Stimulated activated CD4-positive, alpha-beta T cell treated with anti-CD3 and anti-CD28 coated beads, Interleukin-2, amount 100 ng/mL, for 24 hours (primary cell): ENCODE measurements at regions not wholly inside any gene's neighbourhood (a gene's known extent, or its start where the extent isn't known, plus 50 kb on each side); places are given as distances from the start of the nearest gene placed in this dataset.
"Not testable (repeated sequence)": the region's sequence is repeated elsewhere in the genome, so short reads cannot be mapped to it uniquely, and the experiment has no call there.

Experiments
- DNase-seq, 2 donors: peaks; one replicate each; pipeline ENCODE4 v3.0.0-alpha.2; 2020

DNA sequence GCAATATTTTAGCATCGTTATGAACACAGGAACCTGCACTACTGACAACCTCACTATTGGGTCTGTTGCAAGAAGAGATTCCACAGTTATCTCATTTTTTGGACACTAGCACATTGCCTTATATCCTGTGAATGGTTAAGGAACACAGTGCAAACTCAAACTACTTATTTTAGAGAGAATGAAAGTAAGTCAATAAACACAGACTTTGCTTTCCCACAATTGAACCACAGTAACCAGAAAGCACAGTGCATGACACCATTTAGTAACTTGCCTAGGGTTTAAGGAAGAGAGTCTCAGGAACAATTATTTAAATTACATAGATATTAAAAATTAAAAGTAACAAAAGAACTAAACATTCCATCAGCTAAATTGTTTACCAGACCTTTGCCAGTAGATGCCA, 468.8 kb downstream of the ZWINT start:
- no peak for DNase-seq

GRCh38 chr10:55881588-55881987, 479.5 kb downstream of the ZWINT start:
- DNase-seq: no peak

DNA sequence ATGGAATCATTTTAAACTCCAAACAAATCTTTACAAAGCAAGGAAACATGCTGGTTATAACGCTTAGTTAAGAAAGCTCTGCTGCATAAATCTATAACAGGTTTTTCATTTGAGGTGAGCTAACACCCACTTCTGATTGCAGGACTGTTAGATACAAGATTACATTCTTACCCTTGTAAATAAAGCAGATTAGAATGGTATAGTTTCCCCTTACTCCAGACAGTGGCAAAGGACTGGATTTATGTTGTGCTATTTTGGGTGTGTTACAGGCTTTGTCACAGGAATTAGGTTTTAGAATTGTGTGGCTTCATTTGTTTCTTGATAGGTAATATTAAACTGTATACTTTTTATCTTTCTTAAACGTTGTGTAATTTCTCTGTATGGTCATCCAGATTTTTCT, 487.6 kb downstream of the ZWINT start:
- no peak for DNase-seq

DNA sequence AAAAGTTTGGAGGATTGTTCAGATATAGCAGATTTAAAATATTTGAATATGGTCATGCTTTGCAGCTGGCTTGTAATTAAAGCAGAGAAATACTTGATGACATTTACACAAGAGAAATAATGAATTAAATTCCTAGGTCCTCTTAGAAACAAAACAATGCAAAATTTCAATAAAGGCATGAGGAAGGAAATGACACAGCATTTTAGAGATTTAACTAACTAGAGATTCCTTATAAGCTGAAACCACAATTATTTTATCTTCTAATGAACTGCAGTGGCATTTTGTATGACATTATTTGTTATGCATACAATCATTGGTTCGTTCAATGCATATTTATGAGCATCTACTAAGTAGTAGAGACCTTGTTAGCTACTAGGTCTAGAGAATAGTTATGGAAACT, 490.9 kb downstream of the ZWINT start:
- DNase-seq: no peak

GRCh38 chr10:55867848-55868247, 493.2 kb downstream of the ZWINT start:
- no peak for DNase-seq

DNA sequence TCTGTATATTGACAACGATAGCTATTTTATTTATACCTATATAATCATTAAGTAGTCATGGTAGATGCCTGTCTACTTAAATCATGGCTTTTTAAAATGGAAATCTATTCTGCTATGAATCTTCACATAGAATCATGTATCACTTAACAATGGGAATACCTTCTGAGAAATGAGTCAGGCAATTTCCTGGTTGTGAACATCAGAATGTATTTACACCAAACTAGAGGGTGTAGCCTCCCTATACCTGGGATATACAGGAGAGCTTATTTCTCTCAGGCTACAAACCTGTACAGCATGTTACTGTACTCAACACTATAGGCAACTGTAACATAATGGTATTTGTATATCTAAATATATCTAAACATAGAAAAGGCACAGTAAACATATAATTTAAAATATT, 502.3 kb downstream of the ZWINT start:
- DNase-seq: no peak

- no peak for DNase-seq
These were observed 508.2 kb downstream of the ZWINT start for GRCh38 chr10:55852900-55853299.

- DNase-seq: no peak
These were observed 523.8 kb downstream of the ZWINT start for GRCh38 chr10:55837273-55837672.

DNA sequence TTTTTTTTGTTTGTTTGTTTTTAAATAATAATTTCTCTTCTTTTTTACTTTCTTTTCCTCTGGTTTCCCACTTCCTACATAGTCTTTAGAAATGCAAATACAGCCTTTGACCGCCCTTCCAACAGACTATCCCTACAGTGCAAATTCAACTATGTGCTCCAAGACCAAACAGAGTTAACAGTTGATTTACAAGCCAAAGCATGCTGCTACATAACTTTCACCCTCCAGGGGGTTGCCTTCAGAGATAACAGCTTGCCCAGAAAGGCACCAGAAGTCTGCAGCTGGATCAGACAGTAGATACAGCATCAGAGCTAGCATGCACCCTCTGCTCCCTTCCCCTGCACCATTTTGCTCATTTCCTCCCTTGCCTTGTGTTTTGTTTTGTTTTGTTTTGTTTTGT, 539.0 kb downstream of the ZWINT start:
- DNase-seq: no peak

DNA sequence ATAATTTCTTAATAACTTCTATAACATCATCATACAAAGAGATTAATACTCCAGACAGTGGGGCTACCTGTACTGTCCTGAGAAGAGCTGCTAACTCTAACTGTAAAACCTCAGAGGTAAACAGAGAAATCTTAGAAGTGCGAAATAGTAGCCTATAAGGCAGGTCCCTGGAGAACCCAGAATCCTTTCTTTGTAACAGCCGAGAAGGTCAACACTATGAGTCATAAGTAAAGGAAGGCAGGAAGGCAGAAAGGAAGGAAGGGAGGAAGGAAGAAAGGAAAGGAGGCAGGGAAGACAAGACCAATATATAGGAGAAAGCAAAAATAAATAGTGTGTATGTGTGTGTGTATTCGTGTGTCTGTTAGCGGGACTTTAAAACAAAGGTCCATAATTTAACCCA, 540.6 kb downstream of the ZWINT start:
- no peak for DNase-seq

- DNase-seq: no peak
These were observed 541.0 kb downstream of the ZWINT start for GRCh38 chr10:55820071-55820470.

DNA sequence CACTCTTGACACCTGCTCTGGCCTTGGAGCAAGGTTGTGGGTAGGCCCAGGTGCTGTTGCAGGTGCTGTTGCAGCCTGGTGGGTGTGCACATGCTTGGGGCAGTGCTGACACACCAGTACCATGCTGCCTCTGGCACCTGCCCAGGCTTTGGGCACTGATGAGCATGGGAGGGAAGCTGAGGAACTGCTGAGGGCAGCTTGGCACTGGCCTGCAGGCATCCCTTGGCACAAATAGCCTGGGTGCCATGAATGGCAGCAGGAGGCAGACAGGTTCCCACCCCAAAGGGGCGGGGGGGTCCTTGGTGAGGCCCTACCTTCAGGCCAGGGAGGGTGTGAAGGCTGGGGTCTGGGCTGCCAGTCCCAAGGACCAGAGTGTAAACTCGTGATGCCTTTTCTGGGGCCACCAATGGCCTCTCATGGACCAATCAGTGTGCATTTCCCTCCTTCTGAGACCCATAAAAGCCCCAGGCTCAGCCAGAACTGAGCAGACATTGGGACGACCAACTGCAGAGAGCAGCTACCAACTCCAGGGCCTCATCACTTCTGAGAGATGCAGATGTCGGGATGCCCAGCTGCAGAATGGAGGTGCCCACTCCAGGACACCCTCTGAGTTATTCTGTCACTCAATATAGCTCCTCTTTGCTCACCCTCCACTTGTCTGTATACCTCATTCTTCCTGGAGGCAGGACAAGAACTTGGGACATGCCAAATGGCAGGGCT, 547.4 kb downstream of the ZWINT start:
- DNase-seq: no peak

DNA sequence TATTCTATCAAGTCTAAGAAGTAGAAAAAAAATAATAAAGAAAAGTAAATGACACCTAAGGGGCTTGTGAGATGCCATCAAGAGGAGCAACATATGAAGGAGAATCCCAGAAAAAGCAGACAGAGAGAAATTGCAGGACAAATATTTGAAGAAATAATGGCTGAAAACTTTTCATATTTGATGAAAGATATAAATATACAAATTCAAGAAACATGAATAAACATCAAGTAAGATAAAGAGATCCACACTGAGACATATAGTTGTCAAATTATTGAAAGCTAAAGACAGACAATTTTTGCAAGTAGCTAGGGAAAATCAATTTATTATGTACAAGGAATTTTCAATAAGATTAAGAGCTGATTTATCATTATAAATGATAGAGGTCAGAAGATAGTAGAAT, 558.0 kb downstream of the ZWINT start:
- DNase-seq: no peak

DNA sequence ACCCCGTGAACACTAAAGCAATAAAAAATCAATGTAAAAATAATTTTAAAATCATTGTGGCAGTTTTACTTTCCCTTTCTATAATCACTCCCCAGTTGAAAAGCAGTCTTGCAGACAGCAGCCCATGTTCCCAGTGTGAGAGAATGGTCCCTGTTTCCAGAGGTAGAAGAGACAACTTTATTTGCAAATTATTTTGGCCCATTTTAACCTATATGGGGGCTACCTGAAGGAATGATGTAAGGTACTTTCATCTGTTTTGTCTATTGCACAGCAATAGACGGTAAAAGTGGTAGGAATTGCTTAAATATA, 559.8 kb downstream of the ZWINT start:
- DNase-seq: no peak

DNA sequence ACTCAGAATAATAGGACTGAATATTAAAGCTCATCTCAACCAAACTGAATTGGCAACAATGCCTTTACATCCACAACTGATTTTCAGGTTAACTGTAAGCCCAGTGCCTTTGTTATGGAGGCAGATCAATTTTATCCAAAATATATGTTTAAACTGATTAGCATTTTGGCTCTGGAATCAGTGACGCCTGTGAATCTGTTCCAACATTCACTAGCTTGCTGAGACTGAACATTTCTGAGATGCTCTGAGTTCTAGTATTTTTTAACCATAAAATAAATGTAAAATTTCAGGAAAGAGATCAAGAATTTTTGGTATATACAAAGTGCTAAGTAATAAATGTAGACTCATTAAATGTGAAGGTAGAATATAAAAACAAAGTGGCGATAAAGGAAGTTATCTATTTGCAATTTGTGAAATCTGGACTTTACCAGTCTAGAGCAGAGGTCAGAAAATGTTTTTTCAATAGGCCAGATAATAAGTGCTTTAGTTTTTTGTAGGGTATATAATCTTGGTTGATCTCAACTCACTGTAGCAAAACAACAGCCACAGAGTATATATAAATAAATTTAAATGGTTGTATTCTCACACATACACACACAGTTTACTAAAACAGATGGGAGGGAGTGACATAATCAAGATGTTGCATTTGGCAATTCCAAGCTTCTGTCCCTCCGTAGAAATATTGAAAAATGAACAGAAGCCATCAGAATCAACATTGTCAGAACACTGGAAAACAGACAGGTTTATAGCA, 560.3 kb downstream of the ZWINT start:
- DNase-seq: no peak

GRCh38 chr10:55793024-55793423, 568.0 kb downstream of the ZWINT start:
- no peak for DNase-seq

GRCh38 chr10:55790276-55790675, 570.8 kb downstream of the ZWINT start:
- DNase-seq: not testable (repeated sequence)

- no peak for DNase-seq
These were observed 574.5 kb downstream of the ZWINT start for GRCh38 chr10:55786461-55787050.

DNA sequence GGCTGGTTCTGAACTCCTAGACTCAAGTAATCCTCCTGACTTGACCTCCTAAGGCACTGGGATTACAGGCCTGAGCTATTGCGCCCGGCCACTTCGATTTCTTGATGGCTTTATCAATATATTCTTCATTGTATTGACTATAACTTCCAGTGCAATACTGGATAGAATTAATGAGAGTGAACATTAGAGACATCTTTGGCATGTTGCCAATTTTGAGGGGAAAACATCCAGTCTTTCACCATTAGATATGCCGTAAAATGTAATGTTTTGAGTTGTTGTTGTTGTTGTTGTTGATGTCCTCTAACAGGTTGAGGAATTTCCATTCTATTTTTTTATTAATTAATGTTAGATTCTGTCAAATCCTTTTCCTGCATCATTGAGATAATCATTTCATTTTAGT, 578.9 kb downstream of the ZWINT start:
- no peak for DNase-seq

DNA sequence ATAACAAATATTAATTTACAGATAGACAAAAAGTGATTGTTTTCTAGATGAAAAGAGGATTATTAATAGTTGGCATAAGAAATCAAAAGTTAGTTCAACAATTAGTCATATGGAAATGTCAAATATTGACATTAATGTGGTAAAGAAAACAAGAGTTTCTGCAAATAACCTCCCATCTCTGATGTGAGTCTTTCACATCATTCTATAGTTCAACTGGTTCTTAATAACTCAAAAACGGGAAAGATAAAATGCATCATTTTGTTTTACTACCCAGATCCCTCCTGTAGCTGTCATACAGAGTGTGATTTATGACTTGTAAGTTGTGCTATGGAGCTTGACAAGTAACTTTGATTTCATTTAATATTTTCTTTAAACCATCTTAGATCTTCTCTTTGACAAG, 594.8 kb downstream of the ZWINT start:
- no peak for DNase-seq

- DNase-seq: no peak
These were observed 610.6 kb downstream of the ZWINT start for GRCh38 chr10:55750458-55750857.

DNA sequence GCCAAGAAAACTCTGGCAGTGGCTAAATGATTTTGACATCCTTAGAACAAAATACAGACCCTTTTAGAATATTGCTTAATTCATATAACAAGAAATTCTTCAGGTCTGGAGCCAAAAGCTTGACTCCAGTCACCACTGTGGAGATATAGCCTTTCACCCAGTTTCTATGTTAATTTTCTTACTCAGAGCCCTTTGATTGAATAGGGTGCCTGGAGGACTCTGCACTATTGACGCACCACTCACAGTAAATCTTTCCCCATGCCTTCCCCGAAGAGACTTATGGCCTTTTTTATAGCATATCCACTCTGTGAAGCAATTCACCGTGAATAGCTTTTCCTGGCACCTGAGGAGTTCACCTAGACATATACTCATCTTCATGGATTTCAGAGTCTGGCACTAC, 613.8 kb downstream of the ZWINT start:
- no peak for DNase-seq

- no peak for DNase-seq
These were observed 615.1 kb downstream of the ZWINT start for GRCh38 chr10:55746002-55746401.

GRCh38 chr10:55742487-55742886, 618.6 kb downstream of the ZWINT start:
- DNase-seq: no peak

- DNase-seq: not testable (repeated sequence)
These were observed 620.3 kb downstream of the ZWINT start for GRCh38 chr10:55740767-55741166.
